Right hindlimb (tissue), 1 donor: ENCODE measurements at regions not wholly inside any gene's neighbourhood (a gene's known extent, or its start where the extent isn't known, plus 50 kb on each side); places are given as distances from the start of the nearest gene placed in this dataset.
A peak's percentile ranks its signal among the peaks of the same experiment; 100 is the strongest.

Experiments
- DNase-seq: peaks from one replicate; pipeline ENCODE4 v3.0.0-alpha.2; 2018

DNA sequence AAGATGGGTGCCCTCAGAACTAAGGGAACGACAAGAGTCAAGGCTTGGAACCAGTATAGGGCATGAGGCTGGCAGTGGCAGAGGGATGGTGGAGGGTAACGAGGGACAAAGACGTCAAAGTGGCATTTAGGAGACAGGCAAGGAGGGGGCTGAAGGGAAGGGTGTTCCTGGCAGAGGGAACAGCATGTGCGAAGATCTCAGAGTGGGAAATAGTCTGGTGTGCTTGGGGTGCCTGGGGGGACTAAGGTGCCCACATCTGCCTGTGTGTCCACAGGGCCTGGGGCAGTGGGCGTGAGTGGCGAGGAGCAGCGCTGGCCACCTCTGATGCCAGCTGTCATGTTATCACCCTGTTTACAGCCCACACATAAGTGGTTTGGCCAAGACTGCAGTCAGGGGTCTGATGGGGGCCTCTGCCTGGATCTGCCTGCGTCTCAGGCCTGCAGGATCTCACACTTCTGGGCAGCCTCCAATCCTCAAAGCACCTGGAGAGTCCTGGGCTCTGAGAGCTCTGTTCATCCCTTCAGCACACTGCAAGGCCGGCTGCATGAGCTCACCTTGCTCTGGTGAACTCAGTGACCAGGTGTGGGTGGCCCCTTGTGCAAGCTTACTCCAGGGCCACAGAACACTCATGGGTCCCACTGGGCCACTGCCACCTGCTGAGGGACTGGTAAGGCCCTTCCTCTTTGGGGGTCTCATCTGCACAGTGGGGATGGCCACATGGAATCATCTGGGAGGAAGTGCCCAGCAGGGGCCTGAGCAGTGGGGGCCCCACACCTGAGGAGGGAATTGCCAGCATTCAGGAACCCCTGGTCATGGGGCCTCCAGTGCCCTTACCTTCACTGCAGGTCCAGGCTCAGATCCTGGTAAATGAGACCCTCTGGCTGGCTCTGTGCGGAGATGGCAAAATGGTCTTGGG, 89.7 kb upstream of the SHISAL1 start:
- DNase-seq: peak; percentile 11

DNA sequence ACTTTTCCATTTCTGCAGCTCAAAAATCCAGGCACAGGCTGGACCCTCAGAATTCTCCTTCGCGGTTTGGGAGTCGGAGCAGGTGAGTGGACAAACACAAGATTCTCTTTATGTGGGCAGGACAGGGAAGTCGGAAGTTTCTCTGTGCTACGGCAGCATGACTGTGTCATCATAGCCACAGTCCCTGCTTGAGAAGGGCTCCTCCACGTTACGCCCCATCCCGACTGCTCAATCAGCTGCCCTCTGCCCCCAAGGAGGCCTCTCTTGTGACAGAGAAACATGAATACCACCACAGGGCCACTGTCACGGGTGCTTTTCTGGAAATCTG, 89.0 kb upstream of the SHISAL1 start:
- no peak for DNase-seq

GRCh38 chr22:44400763-44401060, 88.0 kb upstream of the SHISAL1 start:
- no peak for DNase-seq

DNA sequence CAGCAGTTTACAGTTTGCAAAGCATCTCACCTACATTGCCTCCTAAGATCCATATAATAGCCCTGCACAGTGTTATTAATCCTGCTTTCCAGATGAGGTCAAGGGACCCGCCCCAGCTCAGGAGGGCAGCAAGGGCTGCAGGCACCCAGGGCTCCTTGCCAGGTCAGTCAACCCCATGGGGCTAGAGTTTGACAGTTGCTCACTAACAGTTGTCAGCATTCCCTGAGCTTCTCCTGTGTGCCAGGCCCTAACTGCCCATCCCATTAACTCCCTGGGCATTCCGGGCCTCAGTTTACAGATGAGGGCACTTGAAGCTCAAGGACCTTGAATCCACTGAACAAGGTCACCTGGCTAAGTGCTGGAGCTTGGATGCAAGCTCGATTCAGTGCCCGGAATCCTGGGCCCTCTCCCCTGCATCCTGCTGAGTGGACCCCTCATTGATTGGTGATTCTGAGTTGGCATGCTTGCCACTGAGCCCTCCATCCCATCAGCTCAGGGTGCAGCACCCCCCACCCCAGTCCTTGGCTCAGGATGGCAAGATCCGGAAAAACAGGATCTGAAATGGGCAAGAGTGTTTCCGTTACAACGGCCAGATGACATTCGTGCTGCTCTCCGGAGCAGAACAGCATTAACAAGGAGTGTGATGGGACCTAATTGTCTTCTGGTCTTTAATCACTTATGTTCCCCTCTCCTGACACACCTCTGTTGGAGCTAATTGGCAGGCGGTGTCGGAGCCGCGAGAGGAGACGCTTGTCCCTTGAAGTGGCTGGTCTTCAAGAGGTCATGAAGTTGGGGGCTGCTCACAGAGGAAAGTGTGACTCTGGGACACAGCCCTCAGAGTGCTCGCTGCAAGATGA, 87.4 kb upstream of the SHISAL1 start:
- DNase-seq: peak; percentile 14

- DNase-seq: peak; percentile 24
Measured at GRCh38 chr22:44398856-44399837, 86.4 kb upstream of the SHISAL1 start.

- peak; percentile 14 for DNase-seq
Measured at GRCh38 chr22:44396727-44397722, 84.3 kb upstream of the SHISAL1 start.

GRCh38 chr22:44396021-44396726, 83.4 kb upstream of the SHISAL1 start:
- no peak for DNase-seq

- DNase-seq: peak; percentile 5
Measured at GRCh38 chr22:44395118-44396005, 82.6 kb upstream of the SHISAL1 start.

DNA sequence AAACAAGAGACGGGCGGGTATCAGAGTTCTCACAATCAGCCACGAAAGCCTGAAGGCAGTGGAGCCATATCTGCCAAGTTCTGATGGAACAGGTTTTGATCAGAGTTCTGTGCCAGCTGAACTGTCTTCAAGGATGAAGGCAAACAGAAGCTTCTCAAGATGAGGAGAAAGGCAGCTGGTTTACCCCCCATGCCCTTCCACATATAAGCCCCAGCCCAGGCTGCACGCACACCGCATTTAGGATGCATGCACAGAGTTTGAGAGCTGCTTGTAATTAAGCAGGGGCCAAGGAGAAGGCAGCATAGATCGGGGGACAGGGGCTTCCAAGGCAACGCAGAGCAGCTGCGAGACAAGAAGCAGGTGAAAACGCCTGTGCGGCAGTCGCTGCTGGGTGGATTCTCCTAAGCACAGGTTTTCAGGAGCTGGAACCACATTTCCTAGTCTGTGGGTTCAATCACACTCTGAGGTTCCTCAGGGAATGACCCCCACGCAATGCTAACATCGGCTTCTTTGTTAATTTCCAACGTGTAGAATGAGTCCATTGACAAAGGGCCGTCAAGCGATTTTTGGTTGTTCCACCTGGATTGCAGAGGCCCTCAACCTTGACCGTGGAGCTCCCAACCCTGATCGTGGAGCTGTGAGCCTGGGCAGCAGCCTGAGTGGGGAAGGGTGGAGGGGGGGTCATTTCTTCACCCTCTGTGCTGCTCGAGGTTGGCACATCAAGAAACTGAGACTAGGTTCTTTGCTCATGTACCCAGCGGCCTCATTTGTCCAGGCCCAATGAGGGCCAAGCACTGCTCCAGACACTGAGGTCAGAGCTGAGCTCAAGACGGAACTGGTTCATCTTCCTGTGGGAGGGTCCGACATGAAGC, 81.7 kb upstream of the SHISAL1 start:
- peak; percentile 10 for DNase-seq

DNA sequence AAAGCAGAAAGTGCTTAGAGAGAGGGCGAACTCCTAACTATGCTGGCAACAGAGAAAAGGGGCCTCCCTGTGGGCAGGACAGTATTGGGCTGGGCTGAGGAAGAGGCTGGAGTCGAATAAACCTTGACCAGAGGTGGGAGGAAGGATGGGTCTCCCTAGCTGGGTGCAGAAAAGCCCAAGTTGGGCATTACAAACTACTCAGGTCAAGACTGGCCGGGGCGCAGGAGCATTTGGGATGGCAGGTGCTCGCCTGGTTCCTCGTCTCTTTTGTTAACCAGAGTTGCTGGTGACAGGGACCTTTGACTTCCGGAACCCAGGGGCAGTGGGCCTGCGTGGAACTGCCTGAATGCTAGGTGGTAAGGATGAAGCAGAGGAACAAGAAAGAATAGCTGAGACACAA, 80.3 kb upstream of the SHISAL1 start:
- no peak for DNase-seq

GRCh38 chr22:44392446-44392921, 79.7 kb upstream of the SHISAL1 start:
- peak; percentile 11 for DNase-seq

- DNase-seq: peak; percentile 12
Measured at GRCh38 chr22:44391481-44392445, 79.0 kb upstream of the SHISAL1 start.

DNA sequence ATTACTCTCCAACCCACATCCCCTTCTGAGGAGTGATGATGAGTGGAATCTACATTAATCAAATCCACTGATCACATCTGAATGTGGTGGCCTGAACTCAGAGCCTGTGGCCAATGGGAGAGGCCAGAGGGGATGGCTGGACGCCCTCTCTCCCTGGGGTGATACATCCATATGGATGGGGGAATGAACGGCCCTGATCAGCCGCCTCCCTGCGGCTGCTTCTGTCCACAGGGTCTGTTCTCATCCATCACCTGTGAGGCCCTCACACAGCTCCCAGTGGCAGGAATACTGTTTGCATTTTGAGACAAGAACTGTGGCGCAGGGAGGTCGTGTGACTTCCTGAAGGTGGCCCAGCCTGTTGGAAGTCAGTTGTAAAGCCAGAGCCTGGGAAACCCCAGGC, 78.3 kb upstream of the SHISAL1 start:
- peak; percentile 7 for DNase-seq

GRCh38 chr22:44390613-44390970, 77.8 kb upstream of the SHISAL1 start:
- DNase-seq: peak; percentile 15

DNA sequence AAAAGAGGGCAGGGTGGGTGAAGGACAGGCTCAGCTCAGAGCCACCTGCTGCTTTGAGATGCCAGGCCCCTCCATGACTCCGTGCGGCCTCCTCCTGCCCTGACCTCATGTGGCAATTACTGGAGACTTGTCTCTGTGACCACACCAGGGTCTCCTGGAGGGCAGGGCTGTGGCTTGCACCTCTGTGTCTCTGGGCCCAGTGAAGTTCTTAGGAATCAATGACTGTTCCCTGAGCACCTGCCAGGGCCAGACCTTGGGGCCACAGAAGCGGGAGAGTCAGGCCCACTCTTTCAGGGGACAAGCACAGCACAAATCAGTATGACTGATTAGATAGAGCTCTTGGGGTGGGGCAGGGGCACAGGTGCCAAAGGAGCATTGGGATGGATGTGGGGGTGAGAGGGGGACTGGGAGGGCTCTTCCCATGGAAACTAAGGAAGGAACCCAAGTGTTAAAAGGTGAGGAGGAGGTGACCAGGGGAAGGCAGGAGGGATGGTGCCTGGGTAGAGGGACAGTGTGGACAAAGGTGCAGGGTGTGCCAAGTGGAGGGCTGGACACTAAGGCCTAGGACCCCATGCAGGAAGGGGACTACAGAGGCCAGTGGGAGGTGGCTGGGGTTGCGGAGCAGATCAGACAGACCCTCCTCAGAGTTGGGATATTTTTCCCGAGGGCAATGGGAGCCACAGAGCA, 77.3 kb upstream of the SHISAL1 start:
- DNase-seq: peak; percentile 15

GRCh38 chr22:44389181-44389580, 76.4 kb upstream of the SHISAL1 start:
- DNase-seq: peak; percentile 20

DNA sequence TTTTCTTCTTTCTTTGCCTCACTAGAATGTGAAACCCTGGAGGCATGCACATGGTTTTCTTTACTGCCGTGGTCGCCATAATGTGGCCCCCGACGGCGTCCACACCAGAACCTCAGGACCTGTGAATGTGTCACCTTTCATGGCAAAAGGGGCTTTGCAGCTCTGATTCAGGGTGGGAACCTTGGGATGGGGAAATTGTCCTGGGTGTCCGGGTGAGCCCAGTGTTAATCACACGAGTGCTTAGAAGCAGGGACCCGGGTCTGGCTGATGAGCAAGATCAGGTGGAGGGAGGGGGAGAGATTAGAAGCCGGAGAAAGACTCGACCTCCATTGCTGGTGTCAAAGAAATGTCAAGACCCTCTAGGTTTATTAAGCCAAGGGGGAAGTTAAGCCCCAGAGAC, 74.7 kb upstream of the SHISAL1 start:
- DNase-seq: peak; percentile 3
